HEK293 (cell line): ENCODE measurements at regions not wholly inside any gene's neighbourhood (a gene's known extent, or its start where the extent isn't known, plus 50 kb on each side); places are given as distances from the start of the nearest gene placed in this dataset.

Experiments used
- CTCF ChIA-PET: fragments of 350-600 bp; formaldehyde crosslinking; extraction: SDS; loops from one replicate; lab custom pipeline; 2021; ENCODE audit warnings: antibody characterized with exemption; lab: Yijun Ruan, JAX
- POLR2A ChIA-PET: fragments of 300-600 bp; formaldehyde crosslinking; extraction: SDS; loops from one replicate; lab custom pipeline; 2020; ENCODE audit warnings: antibody characterized with exemption, inconsistent platforms; lab: Yijun Ruan, JAX
- H3K27ac ChIP-seq: fragments of 200-500 bp; sonication (Bioruptor generic); 2 replicates; pipeline ENCODE4 v1.5.1; 2014; ENCODE audit warnings: low read depth, low read length, control low read depth, inconsistent platforms; ENCODE audit errors: extremely low read depth
- H3K36me3 ChIP-seq, 2 experiments: fragments of 200-500 bp in 1 of 2; sonication (Bioruptor generic) in 1 of 2; 1 replicate in 1 of 2; 2 replicates in 1 of 2; pipeline ENCODE4 v1.5.1; 2014 to 2017; ENCODE audit warnings: inconsistent platforms in 2 of 2, low read length in 2 of 2; ENCODE audit not compliant: control insufficient read depth in 2 of 2, insufficient read depth in 1 of 2
- H3K4me1 ChIP-seq: fragments of 200-500 bp; sonication (Bioruptor generic); 2 replicates; pipeline ENCODE4 v1.5.1; 2014; ENCODE audit warnings: mild to moderate bottlenecking, low read length, inconsistent platforms; ENCODE audit not compliant: control insufficient read depth, insufficient read depth
- H3K4me3 ChIP-seq: 2 replicates; pipeline ENCODE4 v1.5.1; 2011; ENCODE audit warnings: low read depth, mild to moderate bottlenecking, control low read depth, low read length, moderate library complexity
- H3K9me3 ChIP-seq: fragments of 200-500 bp; sonication (Bioruptor generic); 2 replicates; pipeline ENCODE4 v1.5.1; 2014; ENCODE audit warnings: low read depth, low read length, inconsistent platforms; ENCODE audit not compliant: control insufficient read depth, insufficient read depth
- FEZF1 ChIP-seq: fragments of 450-650 bp; formaldehyde crosslinking; IDR thresholded peaks from 2 replicates; pipeline ENCODE4 v1.5.1; 2016; ENCODE audit warnings: missing biosample characterization, missing genetic modification characterization
- GLIS1 ChIP-seq: fragments of 450-650 bp; formaldehyde crosslinking; IDR thresholded peaks from 2 replicates; pipeline ENCODE4 v1.5.1; 2016; ENCODE audit warnings: missing biosample characterization, missing genetic modification characterization
- KLF7 ChIP-seq: fragments of 450-650 bp; formaldehyde crosslinking; IDR thresholded peaks from 2 replicates; pipeline ENCODE4 v1.5.1; 2016; ENCODE audit warnings: missing biosample characterization, missing genetic modification characterization, borderline replicate concordance
- MYNN ChIP-seq: fragments of 450-650 bp; formaldehyde crosslinking; IDR thresholded peaks from 2 replicates; pipeline ENCODE4 v1.5.1; 2016; ENCODE audit warnings: missing biosample characterization, missing genetic modification characterization, borderline replicate concordance
- OVOL3 ChIP-seq: fragments of 450-650 bp; formaldehyde crosslinking; IDR thresholded peaks from 2 replicates; pipeline ENCODE4 v1.5.1; 2016; ENCODE audit warnings: missing biosample characterization, missing genetic modification characterization
- SCRT1 ChIP-seq: fragments of 450-650 bp; formaldehyde crosslinking; IDR thresholded peaks from 2 replicates; pipeline ENCODE4 v1.5.1; 2016; ENCODE audit warnings: missing biosample characterization, missing genetic modification characterization, borderline replicate concordance
- TRIM28 ChIP-seq: IDR thresholded peaks from 2 replicates; pipeline ENCODE4 v1.6.1; 2011; ENCODE audit warnings: low read length, control low read depth, borderline replicate concordance
- ZBTB17 ChIP-seq: fragments of 450-650 bp; formaldehyde crosslinking; IDR thresholded peaks from 2 replicates; pipeline ENCODE4 v1.5.1; 2016; ENCODE audit warnings: missing biosample characterization, missing genetic modification characterization
- ZFP37 ChIP-seq: fragments of 450-650 bp; formaldehyde crosslinking; IDR thresholded peaks from 2 replicates; pipeline ENCODE4 v1.5.1; 2016; ENCODE audit warnings: missing biosample characterization, missing genetic modification characterization
- ZNF155 ChIP-seq: fragments of 450-650 bp; formaldehyde crosslinking; IDR thresholded peaks from 2 replicates; pipeline ENCODE4 v1.5.1; 2016; ENCODE audit warnings: missing biosample characterization, missing genetic modification characterization
- ZNF19 ChIP-seq: fragments of 450-650 bp; formaldehyde crosslinking; IDR thresholded peaks from 2 replicates; pipeline ENCODE4; 2016; ENCODE audit warnings: missing biosample characterization, missing genetic modification characterization, low read depth
- ZNF202 ChIP-seq: fragments of 450-650 bp; formaldehyde crosslinking; IDR thresholded peaks from 2 replicates; pipeline ENCODE4 v1.5.1; 2016; ENCODE audit warnings: missing biosample characterization, missing genetic modification characterization, borderline replicate concordance
- ZNF266 ChIP-seq: fragments of 450-650 bp; formaldehyde crosslinking; IDR thresholded peaks from 2 replicates; pipeline ENCODE4 v1.5.1; 2016; ENCODE audit warnings: missing biosample characterization, missing genetic modification characterization, low read depth
- ZNF292 ChIP-seq: fragments of 450-650 bp; formaldehyde crosslinking; IDR thresholded peaks from 2 replicates; pipeline ENCODE4 v1.5.1; 2016; ENCODE audit warnings: low read depth, missing biosample characterization, missing genetic modification characterization, borderline replicate concordance
- ZNF341 ChIP-seq: fragments of 450-650 bp; formaldehyde crosslinking; IDR thresholded peaks from 2 replicates; pipeline ENCODE4; 2016; ENCODE audit warnings: low read depth, missing biosample characterization, missing genetic modification characterization
- ZNF48 ChIP-seq: fragments of 450-650 bp; formaldehyde crosslinking; IDR thresholded peaks from 2 replicates; pipeline ENCODE4 v1.5.1; 2016; ENCODE audit warnings: missing biosample characterization, missing genetic modification characterization
- ZNF558 ChIP-seq: fragments of 450-650 bp; formaldehyde crosslinking; IDR thresholded peaks from 2 replicates; pipeline ENCODE4 v1.5.1; 2016; ENCODE audit warnings: missing biosample characterization, missing genetic modification characterization
- ZNF560 ChIP-seq: fragments of 450-650 bp; formaldehyde crosslinking; IDR thresholded peaks from 2 replicates; pipeline ENCODE4 v1.5.1; 2017; ENCODE audit warnings: missing biosample characterization, missing genetic modification characterization, borderline replicate concordance
- ZNF623 ChIP-seq: fragments of 450-650 bp; formaldehyde crosslinking; IDR thresholded peaks from 2 replicates; pipeline ENCODE4 v1.5.1; 2016; ENCODE audit warnings: missing biosample characterization, missing genetic modification characterization
- ZNF626 ChIP-seq: fragments of 450-650 bp; sonication (Bioruptor Pico); formaldehyde crosslinking; IDR thresholded peaks from 2 replicates; pipeline ENCODE4 v1.5.1; 2018; ENCODE audit warnings: missing biosample characterization, missing genetic modification characterization, inconsistent platforms
- ZNF747 ChIP-seq: fragments of 450-650 bp; formaldehyde crosslinking; IDR thresholded peaks from 2 replicates; pipeline ENCODE4 v1.5.1; 2016; ENCODE audit warnings: missing biosample characterization, missing genetic modification characterization
- ZNF777 ChIP-seq: fragments of 450-650 bp; formaldehyde crosslinking; IDR thresholded peaks from 2 replicates; pipeline ENCODE4 v1.5.1; 2017; ENCODE audit warnings: missing biosample characterization, missing genetic modification characterization, borderline replicate concordance
- ZSCAN16 ChIP-seq: fragments of 450-650 bp; formaldehyde crosslinking; IDR thresholded peaks from 2 replicates; pipeline ENCODE4 v1.5.1; 2016; ENCODE audit warnings: missing biosample characterization, missing genetic modification characterization
- TF ChIP-seq, protein P1 (sequence below): fragments of 450-650 bp; formaldehyde crosslinking; IDR thresholded peaks from 2 replicates; pipeline ENCODE4 v1.5.1; 2016; ENCODE audit warnings: missing biosample characterization, missing genetic modification characterization
- TF ChIP-seq, protein P2 (sequence below): fragments of 450-650 bp; formaldehyde crosslinking; IDR thresholded peaks from 2 replicates; pipeline ENCODE4 v1.5.1; 2017; ENCODE audit warnings: missing biosample characterization, missing genetic modification characterization
- TF ChIP-seq, protein P3 (sequence below): fragments of 450-650 bp; formaldehyde crosslinking; IDR thresholded peaks from 2 replicates; pipeline ENCODE4 v1.5.0; 2017; ENCODE audit warnings: missing biosample characterization, missing genetic modification characterization, borderline replicate concordance

DNA sequence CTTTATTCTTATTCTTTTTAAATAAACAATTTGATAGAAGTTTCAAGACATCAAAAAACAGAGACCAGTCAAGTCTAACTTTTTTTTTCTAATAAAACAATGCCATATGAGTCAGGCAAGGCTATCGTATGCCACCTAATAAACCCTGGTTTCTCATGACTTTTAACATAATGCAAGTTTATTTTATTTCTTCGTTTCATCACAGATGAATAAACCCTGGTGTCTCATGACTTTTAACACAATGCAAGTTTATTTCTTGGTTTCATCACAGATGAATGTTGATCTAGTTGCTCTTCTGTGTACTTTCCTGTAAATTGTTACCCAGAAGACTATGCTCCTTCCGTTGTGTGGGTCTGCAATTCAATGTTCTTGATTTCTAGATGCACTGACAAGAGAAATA, 905.4 kb downstream of the ROBO2 start (continued):
- TF ChIP-seq ZNF155: no peak
- TF ChIP-seq ZNF558 (tag by site-specific recombination): no peak
- TF ChIP-seq, protein P1, sequence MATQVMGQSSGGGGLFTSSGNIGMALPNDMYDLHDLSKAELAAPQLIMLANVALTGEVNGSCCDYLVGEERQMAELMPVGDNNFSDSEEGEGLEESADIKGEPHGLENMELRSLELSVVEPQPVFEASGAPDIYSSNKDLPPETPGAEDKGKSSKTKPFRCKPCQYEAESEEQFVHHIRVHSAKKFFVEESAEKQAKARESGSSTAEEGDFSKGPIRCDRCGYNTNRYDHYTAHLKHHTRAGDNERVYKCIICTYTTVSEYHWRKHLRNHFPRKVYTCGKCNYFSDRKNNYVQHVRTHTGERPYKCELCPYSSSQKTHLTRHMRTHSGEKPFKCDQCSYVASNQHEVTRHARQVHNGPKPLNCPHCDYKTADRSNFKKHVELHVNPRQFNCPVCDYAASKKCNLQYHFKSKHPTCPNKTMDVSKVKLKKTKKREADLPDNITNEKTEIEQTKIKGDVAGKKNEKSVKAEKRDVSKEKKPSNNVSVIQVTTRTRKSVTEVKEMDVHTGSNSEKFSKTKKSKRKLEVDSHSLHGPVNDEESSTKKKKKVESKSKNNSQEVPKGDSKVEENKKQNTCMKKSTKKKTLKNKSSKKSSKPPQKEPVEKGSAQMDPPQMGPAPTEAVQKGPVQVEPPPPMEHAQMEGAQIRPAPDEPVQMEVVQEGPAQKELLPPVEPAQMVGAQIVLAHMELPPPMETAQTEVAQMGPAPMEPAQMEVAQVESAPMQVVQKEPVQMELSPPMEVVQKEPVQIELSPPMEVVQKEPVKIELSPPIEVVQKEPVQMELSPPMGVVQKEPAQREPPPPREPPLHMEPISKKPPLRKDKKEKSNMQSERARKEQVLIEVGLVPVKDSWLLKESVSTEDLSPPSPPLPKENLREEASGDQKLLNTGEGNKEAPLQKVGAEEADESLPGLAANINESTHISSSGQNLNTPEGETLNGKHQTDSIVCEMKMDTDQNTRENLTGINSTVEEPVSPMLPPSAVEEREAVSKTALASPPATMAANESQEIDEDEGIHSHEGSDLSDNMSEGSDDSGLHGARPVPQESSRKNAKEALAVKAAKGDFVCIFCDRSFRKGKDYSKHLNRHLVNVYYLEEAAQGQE (tag by site-specific recombination): no peak
- no peak for TF ChIP-seq ZNF48 (tag by site-specific recombination)

DNA sequence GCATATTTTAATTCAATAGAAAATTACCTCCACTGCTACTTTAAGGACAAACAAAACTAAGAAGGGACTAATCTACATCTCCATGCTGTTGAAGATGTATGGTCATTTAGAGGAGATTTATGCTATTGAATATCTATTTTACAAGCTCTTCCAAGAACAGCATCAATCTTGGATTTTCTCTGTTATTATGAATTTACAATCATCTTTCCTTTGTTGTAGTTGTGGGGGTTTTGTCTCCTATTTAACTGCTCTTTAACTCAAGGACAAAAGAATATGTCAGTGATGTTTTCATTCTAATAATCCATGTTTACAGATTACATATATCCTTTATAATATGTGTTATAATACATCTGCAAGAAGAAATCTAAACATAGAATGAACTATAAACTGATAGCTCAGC, 907.8 kb downstream of the ROBO2 start:
- ChIA-PET CTCF (no interaction called here), POLR2A (no interaction called here)
- H3K9me3 ChIP-seq: no peaks in the 10 kb centered on the region
- H3K27ac ChIP-seq: no peak overlapping the region
- H3K4me1 ChIP-seq: no peaks in the 10 kb centered on the region
- no peaks in the 10 kb centered on the region for H3K36me3 ChIP-seq
- TF ChIP-seq KLF7 (tag by site-specific recombination) (no peak), SCRT1 (tag by site-specific recombination) (no peak), TRIM28 (no peak), ZNF560 (tag by site-specific recombination) (no peak), OVOL3 (tag by site-specific recombination) (no peak), ZNF202 (tag by site-specific recombination) (no peak)
- no peak overlapping the region for H3K4me3 ChIP-seq

DNA sequence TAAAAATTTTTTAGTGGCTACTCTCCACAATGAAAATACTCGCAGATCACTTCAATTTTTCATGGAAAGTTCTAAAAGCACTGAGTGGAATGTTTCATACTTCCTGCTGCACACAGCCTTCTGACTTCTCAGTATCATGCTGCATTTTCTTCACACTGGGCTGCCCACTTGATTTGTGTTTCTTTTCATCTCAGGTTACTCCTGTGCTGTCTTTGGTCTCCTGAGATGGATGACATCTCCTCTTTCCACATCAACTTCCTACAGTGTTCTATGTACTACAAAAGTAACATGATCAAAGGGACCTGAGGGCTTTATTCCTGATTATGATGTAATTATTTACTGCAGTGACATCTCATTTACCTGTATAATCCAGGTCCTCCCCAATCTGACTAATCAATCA, 927.7 kb downstream of the ROBO2 start:
- ChIA-PET CTCF (no interaction called here), POLR2A (no interaction called here)
- TF ChIP-seq ZNF623 (tag by site-specific recombination): no peak
- TF ChIP-seq, protein P2, sequence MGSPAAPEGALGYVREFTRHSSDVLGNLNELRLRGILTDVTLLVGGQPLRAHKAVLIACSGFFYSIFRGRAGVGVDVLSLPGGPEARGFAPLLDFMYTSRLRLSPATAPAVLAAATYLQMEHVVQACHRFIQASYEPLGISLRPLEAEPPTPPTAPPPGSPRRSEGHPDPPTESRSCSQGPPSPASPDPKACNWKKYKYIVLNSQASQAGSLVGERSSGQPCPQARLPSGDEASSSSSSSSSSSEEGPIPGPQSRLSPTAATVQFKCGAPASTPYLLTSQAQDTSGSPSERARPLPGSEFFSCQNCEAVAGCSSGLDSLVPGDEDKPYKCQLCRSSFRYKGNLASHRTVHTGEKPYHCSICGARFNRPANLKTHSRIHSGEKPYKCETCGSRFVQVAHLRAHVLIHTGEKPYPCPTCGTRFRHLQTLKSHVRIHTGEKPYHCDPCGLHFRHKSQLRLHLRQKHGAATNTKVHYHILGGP (tag by site-specific recombination): no peak
- no peak for TF ChIP-seq ZNF266 (tag by site-specific recombination)
- TF ChIP-seq ZFP37: no peak
- no peak for TF ChIP-seq ZBTB17 (tag by site-specific recombination)
- TF ChIP-seq MYNN (tag by site-specific recombination): no peak
- TF ChIP-seq ZNF777 (tag by site-specific recombination): no peak
- Histone ChIP-seq H3K36me3 (no peaks in the 10 kb centered on the region), H3K27ac (no peak overlapping the region), H3K4me1 (no peaks in the 10 kb centered on the region), H3K9me3 (no peaks in the 10 kb centered on the region), H3K4me3 (no peak overlapping the region)

DNA sequence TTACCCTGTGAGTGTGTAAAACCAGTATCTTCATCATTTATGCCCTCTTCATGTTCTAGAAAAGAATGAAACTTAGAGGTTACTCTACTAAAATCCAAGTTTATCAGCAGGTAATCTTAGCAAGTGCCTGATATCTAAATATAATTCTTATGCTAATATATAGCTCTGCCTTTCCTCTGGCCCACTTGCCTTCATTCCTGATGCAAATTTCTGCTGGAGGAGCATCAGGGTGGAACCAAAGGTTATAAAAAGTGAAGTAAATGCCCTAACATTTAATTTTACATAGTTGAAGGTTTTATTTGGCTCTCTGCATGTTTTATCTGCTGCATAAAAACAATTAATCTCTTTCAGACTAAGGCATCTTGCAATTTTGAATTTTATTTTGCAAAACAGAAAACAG, 936.2 kb downstream of the ROBO2 start:
- no peaks in the 10 kb centered on the region for H3K4me1 ChIP-seq
- POLR2A ChIA-PET: no interaction called here
- TF ChIP-seq ZNF19 (tag by site-specific recombination): no peak
- TF ChIP-seq ZNF292 (tag by site-specific recombination): no peak
- no peak for TF ChIP-seq ZNF626 (tag by site-specific recombination)
- TF ChIP-seq ZNF747: no peak
- no peak for TF ChIP-seq FEZF1 (tag by site-specific recombination)
- TF ChIP-seq ZSCAN16 (tag by site-specific recombination): no peak
- TF ChIP-seq, protein P3, sequence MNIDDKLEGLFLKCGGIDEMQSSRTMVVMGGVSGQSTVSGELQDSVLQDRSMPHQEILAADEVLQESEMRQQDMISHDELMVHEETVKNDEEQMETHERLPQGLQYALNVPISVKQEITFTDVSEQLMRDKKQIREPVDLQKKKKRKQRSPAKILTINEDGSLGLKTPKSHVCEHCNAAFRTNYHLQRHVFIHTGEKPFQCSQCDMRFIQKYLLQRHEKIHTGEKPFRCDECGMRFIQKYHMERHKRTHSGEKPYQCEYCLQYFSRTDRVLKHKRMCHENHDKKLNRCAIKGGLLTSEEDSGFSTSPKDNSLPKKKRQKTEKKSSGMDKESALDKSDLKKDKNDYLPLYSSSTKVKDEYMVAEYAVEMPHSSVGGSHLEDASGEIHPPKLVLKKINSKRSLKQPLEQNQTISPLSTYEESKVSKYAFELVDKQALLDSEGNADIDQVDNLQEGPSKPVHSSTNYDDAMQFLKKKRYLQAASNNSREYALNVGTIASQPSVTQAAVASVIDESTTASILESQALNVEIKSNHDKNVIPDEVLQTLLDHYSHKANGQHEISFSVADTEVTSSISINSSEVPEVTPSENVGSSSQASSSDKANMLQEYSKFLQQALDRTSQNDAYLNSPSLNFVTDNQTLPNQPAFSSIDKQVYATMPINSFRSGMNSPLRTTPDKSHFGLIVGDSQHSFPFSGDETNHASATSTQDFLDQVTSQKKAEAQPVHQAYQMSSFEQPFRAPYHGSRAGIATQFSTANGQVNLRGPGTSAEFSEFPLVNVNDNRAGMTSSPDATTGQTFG (tag by site-specific recombination): no peak
- no peak for TF ChIP-seq GLIS1
- TF ChIP-seq ZNF341 (tag by site-specific recombination): no peak

More for the DNA sequence above, 936.2 kb downstream of the ROBO2 start:
- CTCF ChIA-PET: no interaction called here
- no peaks in the 10 kb centered on the region for H3K9me3 ChIP-seq
- H3K36me3 ChIP-seq: no peaks in the 10 kb centered on the region
- no peak overlapping the region for H3K4me3 ChIP-seq
- no peak overlapping the region for H3K27ac ChIP-seq
